Liver (tissue), 7 donors: ENCODE measurements at regions not wholly inside any gene's neighbourhood (a gene's known extent, or its start where the extent isn't known, plus 50 kb on each side); places are given as distances from the start of the nearest gene placed in this dataset.
"Not testable (repeated sequence)": the region's sequence is repeated elsewhere in the genome, so short reads cannot be mapped to it uniquely, and the experiment has no call there.

ENCODE experiments used
- DNase-seq: peaks from one replicate; pipeline ENCODE4 v3.0.0-alpha.2; 2017; ENCODE audit warnings: low spot score
- H3K27ac ChIP-seq, 2 donors: one replicate each; pipeline ENCODE4 v1.7.0; 2013; ENCODE audit warnings: inconsistent platforms in 2 of 2, low read length in 2 of 2, control low read depth in 1 of 2, low read depth in 1 of 2, mild to moderate bottlenecking in 1 of 2
- H3K27me3 ChIP-seq, 4 donors: one replicate each; pipeline versions ENCODE4 v1.6.1 to v1.7.0; 2013; ENCODE audit warnings: low read length in 3 of 4, inconsistent platforms in 1 of 4, mild to moderate bottlenecking in 1 of 4, moderate library complexity in 1 of 4; ENCODE audit not compliant: control insufficient read depth in 4 of 4, insufficient read depth in 4 of 4
- H3K36me3 ChIP-seq, 4 donors: one replicate each; pipeline versions ENCODE4 v1.6.1 to v1.7.0; 2013; ENCODE audit warnings: low read length in 3 of 4, mild to moderate bottlenecking in 3 of 4, low read depth in 1 of 4, moderate library complexity in 1 of 4; ENCODE audit not compliant: control insufficient read depth in 4 of 4, insufficient read depth in 3 of 4
- H3K4me1 ChIP-seq, 4 donors: one replicate each; pipeline versions ENCODE4 v1.6.1 to v1.7.0; 2013; ENCODE audit warnings: low read length in 3 of 4, mild to moderate bottlenecking in 3 of 4, moderate library complexity in 1 of 4; ENCODE audit not compliant: control insufficient read depth in 4 of 4, insufficient read depth in 4 of 4
- H3K4me3 ChIP-seq, 3 donors: one replicate each; pipeline versions ENCODE4 v1.6.1 to v1.7.0; 2013; ENCODE audit warnings: low read length in 3 of 3, control low read depth in 1 of 3, low read depth in 1 of 3, mild to moderate bottlenecking in 1 of 3
- H3K9ac ChIP-seq, 2 donors: one replicate each; pipeline ENCODE4 v1.7.0; 2013; ENCODE audit warnings: low read length in 2 of 2, mild to moderate bottlenecking in 2 of 2, moderate library complexity in 2 of 2, control low read depth in 1 of 2, low read depth in 1 of 2
- H3K9me3 ChIP-seq, 4 donors: one replicate each; pipeline versions ENCODE4 v1.6.1 to v1.7.0; 2013; ENCODE audit warnings: low read length in 3 of 4; ENCODE audit not compliant: control insufficient read depth in 4 of 4
- ATF3 ChIP-seq: IDR thresholded peaks from 2 replicates; pipeline ENCODE4 v1.6.1; 2016; ENCODE audit warnings: antibody characterized with exemption
- EGR1 ChIP-seq, 2 donors: IDR thresholded peaks; 2 replicates each; pipeline ENCODE4 v1.6.1; 2016 to 2018; ENCODE audit warnings: antibody characterized with exemption in 2 of 2, low read depth in 2 of 2
- FOXA1 ChIP-seq: IDR thresholded peaks from 2 replicates; pipeline ENCODE4 v1.6.1; 2016; ENCODE audit warnings: antibody characterized with exemption
- FOXA2 ChIP-seq: IDR thresholded peaks from 2 replicates; pipeline ENCODE4 v1.6.1; 2016; ENCODE audit warnings: antibody characterized with exemption
- GABPA ChIP-seq, 2 donors: IDR thresholded peaks in 1 of 2; conservative IDR thresholded peaks in 1 of 2; 2 replicates each; pipeline ENCODE4 v1.6.1; 2016; ENCODE audit warnings: antibody characterized with exemption in 2 of 2, mild to moderate bottlenecking in 1 of 2, moderate library complexity in 1 of 2
- HNF4A ChIP-seq, 2 donors: conservative IDR thresholded peaks; 2 replicates each; pipeline ENCODE4 v1.6.1; 2016; ENCODE audit warnings: antibody characterized with exemption in 2 of 2, mild to moderate bottlenecking in 2 of 2
- HNF4G ChIP-seq: IDR thresholded peaks from 2 replicates; pipeline ENCODE4 v1.6.1; 2016; ENCODE audit warnings: antibody characterized with exemption
- JUND ChIP-seq, 2 donors: IDR thresholded peaks; 2 replicates each; pipeline ENCODE4 v1.6.1; 2016; ENCODE audit warnings: antibody characterized with exemption in 2 of 2
- NR2F2 ChIP-seq: IDR thresholded peaks from 2 replicates; pipeline ENCODE4 v1.6.1; 2016; ENCODE audit warnings: antibody characterized with exemption
- RAD21 ChIP-seq, 2 donors: IDR thresholded peaks; 2 replicates each; pipeline ENCODE4 v1.6.1; 2016; ENCODE audit warnings: antibody characterized with exemption in 2 of 2, mild to moderate bottlenecking in 2 of 2
- RXRA ChIP-seq, 2 donors: IDR thresholded peaks; 2 replicates each; pipeline ENCODE4 v1.6.1; 2017 to 2018; ENCODE audit warnings: antibody characterized with exemption in 2 of 2, mild to moderate bottlenecking in 1 of 2
- SP1 ChIP-seq: IDR thresholded peaks from 2 replicates; pipeline ENCODE4 v1.6.1; 2018; ENCODE audit warnings: antibody characterized with exemption, mild to moderate bottlenecking
- WGBS: extraction: QIAGEN DNeasy Blood & Tissue Kit; methylation state at CpG from one replicate; pipeline ENCODE4 v1.1.7; 2013; 5-methylcytosine and 5-hydroxymethylcytosine counted together
- TF ChIP-seq, protein P1 (sequence below): IDR thresholded peaks from 2 replicates; pipeline ENCODE4 v1.6.1; 2016; ENCODE audit warnings: antibody characterized with exemption
- TF ChIP-seq, protein P2 (sequence below): IDR thresholded peaks from 2 replicates; pipeline ENCODE4 v1.6.1; 2016; ENCODE audit warnings: antibody characterized with exemption, mild to moderate bottlenecking
- donor health status: healthy.
- donor health status: healthy.
- donor health status: healthy.
- donor health status: healthy.

DNA sequence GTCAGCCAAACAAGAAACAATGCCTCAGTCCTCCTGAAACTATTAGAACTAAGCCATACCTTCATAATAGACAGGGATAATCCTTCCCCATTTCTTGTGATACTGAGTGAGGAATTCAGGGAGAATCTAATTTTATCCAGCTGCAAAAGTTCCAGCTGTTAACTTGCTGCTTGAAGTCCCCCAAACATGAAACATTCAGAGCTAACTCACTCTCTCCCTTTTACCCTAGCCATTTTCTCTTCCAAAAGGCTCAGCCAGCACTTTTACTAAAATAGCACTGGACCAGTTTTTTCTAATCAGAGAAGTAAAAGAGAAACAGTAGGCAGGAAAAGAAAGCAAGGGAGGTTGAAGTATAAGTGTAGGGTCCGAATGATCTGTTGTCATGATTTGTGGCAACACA, 268.1 kb downstream of the TAFA4 start:
- Histone ChIP-seq H3K4me3 (no peak overlapping the region), H3K4me1 (no peaks in the 10 kb centered on the region), H3K27ac (no peak overlapping the region), H3K9me3 (no peaks in the 10 kb centered on the region), H3K36me3 (no peaks in the 10 kb centered on the region), H3K9ac (no peak overlapping the region), H3K27me3 (no peaks in the 10 kb centered on the region)
- TF ChIP-seq, protein P1, sequence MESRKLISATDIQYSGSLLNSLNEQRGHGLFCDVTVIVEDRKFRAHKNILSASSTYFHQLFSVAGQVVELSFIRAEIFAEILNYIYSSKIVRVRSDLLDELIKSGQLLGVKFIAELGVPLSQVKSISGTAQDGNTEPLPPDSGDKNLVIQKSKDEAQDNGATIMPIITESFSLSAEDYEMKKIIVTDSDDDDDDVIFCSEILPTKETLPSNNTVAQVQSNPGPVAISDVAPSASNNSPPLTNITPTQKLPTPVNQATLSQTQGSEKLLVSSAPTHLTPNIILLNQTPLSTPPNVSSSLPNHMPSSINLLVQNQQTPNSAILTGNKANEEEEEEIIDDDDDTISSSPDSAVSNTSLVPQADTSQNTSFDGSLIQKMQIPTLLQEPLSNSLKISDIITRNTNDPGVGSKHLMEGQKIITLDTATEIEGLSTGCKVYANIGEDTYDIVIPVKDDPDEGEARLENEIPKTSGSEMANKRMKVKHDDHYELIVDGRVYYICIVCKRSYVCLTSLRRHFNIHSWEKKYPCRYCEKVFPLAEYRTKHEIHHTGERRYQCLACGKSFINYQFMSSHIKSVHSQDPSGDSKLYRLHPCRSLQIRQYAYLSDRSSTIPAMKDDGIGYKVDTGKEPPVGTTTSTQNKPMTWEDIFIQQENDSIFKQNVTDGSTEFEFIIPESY, result no peak
- TF ChIP-seq SP1, result no peak
- no peak for TF ChIP-seq HNF4G
- no peak for TF ChIP-seq RAD21 (IDR thresholded peaks at IDR 0.05)
- no peak for TF ChIP-seq FOXA1
- no peak for DNase-seq
- 61% methylated on average over 1 of the region's 1 CpG for WGBS

GRCh38 chr3:68662176-68662575, 270.2 kb downstream of the TAFA4 start:
- Histone ChIP-seq H3K9me3 (no peaks in the 10 kb centered on the region), H3K36me3 (no peaks in the 10 kb centered on the region), H3K9ac (no peak overlapping the region), H3K4me3 (no peak overlapping the region), H3K4me1 (no peaks in the 10 kb centered on the region), H3K27ac (no peak overlapping the region), H3K27me3 (no peaks in the 10 kb centered on the region)
- no peak for DNase-seq
- WGBS, result 82% methylated on average over 1 of the region's 1 CpG
- TF ChIP-seq, protein P2, sequence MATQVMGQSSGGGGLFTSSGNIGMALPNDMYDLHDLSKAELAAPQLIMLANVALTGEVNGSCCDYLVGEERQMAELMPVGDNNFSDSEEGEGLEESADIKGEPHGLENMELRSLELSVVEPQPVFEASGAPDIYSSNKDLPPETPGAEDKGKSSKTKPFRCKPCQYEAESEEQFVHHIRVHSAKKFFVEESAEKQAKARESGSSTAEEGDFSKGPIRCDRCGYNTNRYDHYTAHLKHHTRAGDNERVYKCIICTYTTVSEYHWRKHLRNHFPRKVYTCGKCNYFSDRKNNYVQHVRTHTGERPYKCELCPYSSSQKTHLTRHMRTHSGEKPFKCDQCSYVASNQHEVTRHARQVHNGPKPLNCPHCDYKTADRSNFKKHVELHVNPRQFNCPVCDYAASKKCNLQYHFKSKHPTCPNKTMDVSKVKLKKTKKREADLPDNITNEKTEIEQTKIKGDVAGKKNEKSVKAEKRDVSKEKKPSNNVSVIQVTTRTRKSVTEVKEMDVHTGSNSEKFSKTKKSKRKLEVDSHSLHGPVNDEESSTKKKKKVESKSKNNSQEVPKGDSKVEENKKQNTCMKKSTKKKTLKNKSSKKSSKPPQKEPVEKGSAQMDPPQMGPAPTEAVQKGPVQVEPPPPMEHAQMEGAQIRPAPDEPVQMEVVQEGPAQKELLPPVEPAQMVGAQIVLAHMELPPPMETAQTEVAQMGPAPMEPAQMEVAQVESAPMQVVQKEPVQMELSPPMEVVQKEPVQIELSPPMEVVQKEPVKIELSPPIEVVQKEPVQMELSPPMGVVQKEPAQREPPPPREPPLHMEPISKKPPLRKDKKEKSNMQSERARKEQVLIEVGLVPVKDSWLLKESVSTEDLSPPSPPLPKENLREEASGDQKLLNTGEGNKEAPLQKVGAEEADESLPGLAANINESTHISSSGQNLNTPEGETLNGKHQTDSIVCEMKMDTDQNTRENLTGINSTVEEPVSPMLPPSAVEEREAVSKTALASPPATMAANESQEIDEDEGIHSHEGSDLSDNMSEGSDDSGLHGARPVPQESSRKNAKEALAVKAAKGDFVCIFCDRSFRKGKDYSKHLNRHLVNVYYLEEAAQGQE, result no peak
- no peak for TF ChIP-seq GABPA (IDR thresholded peaks at IDR 0.05 in 1 of 2, conservative IDR thresholded peaks at IDR 0.05 in 1 of 2)
- no peak for TF ChIP-seq JUND (IDR thresholded peaks at IDR 0.05)
- TF ChIP-seq FOXA1, result no peak
- no peak for TF ChIP-seq NR2F2
- TF ChIP-seq, protein P1, result no peak
- no peak for TF ChIP-seq SP1
- TF ChIP-seq HNF4A (conservative IDR thresholded peaks at IDR 0.05), result no peak
- TF ChIP-seq FOXA2, result no peak
- TF ChIP-seq ATF3, result no peak
- no peak for TF ChIP-seq RXRA (IDR thresholded peaks at IDR 0.05)
- TF ChIP-seq EGR1 (IDR thresholded peaks at IDR 0.05; ENCODE audit: low read depth in 2 of 2), result no peak

GRCh38 chr3:68650657-68651056, 281.7 kb downstream of the TAFA4 start:
- H3K27ac ChIP-seq, H3K36me3 ChIP-seq, H3K9ac ChIP-seq, H3K4me1 ChIP-seq, H3K9me3 ChIP-seq, H3K27me3 ChIP-seq, DNase-seq, H3K4me3 ChIP-seq: not testable (repeated sequence)
- 83% methylated on average over 3 of the region's 3 CpGs for WGBS
